Endothelial cell of umbilical vein (primary cell): ENCODE measurements at regions not wholly inside any gene's neighbourhood (a gene's known extent, or its start where the extent isn't known, plus 50 kb on each side); places are given as distances from the start of the nearest gene placed in this dataset.

Experiments used
- BruUV-seq: library from RNA; stranded (reverse); fragments of 400-500 nt; replicated peaks from 2 replicates; lab custom pipeline; 2021; lab: Mats Ljungman, UMichigan
- CTCF ChIA-PET: fragments of 300-600, 350-600 bp; sonication (Branson Sonifier 250); formaldehyde crosslinking; loops from one replicate; lab custom pipeline; 2021; ENCODE audit warnings: antibody characterized with exemption, inconsistent platforms; lab: Charles Lee
- POLR2A ChIA-PET: fragments of 300-600, 350-600 bp; sonication (Branson Sonifier 250); formaldehyde crosslinking; loops from one replicate; lab custom pipeline; 2021; ENCODE audit warnings: antibody characterized with exemption, inconsistent platforms; lab: Charles Lee
- DNase-seq: peaks from one replicate; pipeline ENCODE4 v3.0.0-alpha.2; 2011; ENCODE audit warnings: low read depth, low spot score
- FAIRE-seq: peaks from 2 replicates; lab custom pipeline; 2011; peaks lifted over from hg19 to GRCh38; lab: Jason Lieb, UNC
- H2AFZ ChIP-seq: 2 replicates; pipeline ENCODE4 v1.6.0; 2012; ENCODE audit warnings: low read depth, low read length, control low read depth, inconsistent platforms
- H3K27ac ChIP-seq: 2 replicates; pipeline ENCODE4 v1.5.1; 2011; ENCODE audit warnings: low read depth, mild to moderate bottlenecking, control low read depth, low read length, moderate library complexity; ENCODE audit not compliant: insufficient read depth
- H3K27me3 ChIP-seq, 2 experiments: 2 replicates each; pipeline versions ENCODE4 v1.6.0 to v1.6.1; 2011; ENCODE audit warnings: low read length in 2 of 2, mixed read lengths in 1 of 2; ENCODE audit not compliant: control insufficient read depth in 2 of 2, insufficient read depth in 2 of 2
- H3K36me3 ChIP-seq, 2 experiments: 2 replicates in 1 of 2; 3 replicates in 1 of 2; pipeline ENCODE4 v1.5.1; 2011; ENCODE audit warnings: low read length in 2 of 2, mild to moderate bottlenecking in 1 of 2, moderate library complexity in 1 of 2; ENCODE audit not compliant: control insufficient read depth in 2 of 2, insufficient read depth in 2 of 2; ENCODE audit errors: extremely low read depth in 1 of 2
- H3K4me1 ChIP-seq: 3 replicates; pipeline ENCODE4 v1.5.1; 2011; ENCODE audit warnings: mild to moderate bottlenecking, low read length; ENCODE audit not compliant: control insufficient read depth, insufficient read depth; ENCODE audit errors: extremely low read depth
- H3K4me2 ChIP-seq: 2 replicates; pipeline ENCODE4 v1.6.1; 2011; ENCODE audit warnings: low read length, control low read depth, mixed read lengths; ENCODE audit not compliant: insufficient read depth
- H3K4me3 ChIP-seq, 3 experiments: fragments of 200-600 bp in 1 of 3; sonication (generic), shearing (Covaris generic) in 1 of 3; replicated peaks in 1 of 3; 2 replicates each; pipeline ENCODE4 v1.5.1; 2011 to 2016; ENCODE audit warnings: control low read depth in 3 of 3, low read length in 3 of 3, mild to moderate bottlenecking in 2 of 3, inconsistent platforms in 1 of 3, low read depth in 1 of 3, moderate library complexity in 1 of 3; ENCODE audit not compliant: insufficient read depth in 1 of 3
- H3K79me2 ChIP-seq: 2 replicates; pipeline ENCODE4 v1.6.0; 2012; ENCODE audit warnings: low read length, inconsistent platforms; ENCODE audit not compliant: control insufficient read depth, insufficient read depth
- H3K9ac ChIP-seq: replicated peaks from 2 replicates; pipeline ENCODE3; 2011; ENCODE audit warnings: low read length, control low read depth; ENCODE audit not compliant: insufficient read depth; ENCODE audit errors: extremely low read depth
- H3K9me1 ChIP-seq: replicated peaks from 3 replicates; pipeline ENCODE4 v1.6.0; 2011; ENCODE audit warnings: mild to moderate bottlenecking, low read length; ENCODE audit not compliant: control insufficient read depth, insufficient read depth; ENCODE audit errors: extremely low read depth
- H3K9me3 ChIP-seq: replicated peaks from 2 replicates; pipeline ENCODE4 v1.5.1; 2012; ENCODE audit warnings: low read length, inconsistent platforms; ENCODE audit not compliant: control insufficient read depth, insufficient read depth
- H4K20me1 ChIP-seq: replicated peaks from 2 replicates; pipeline ENCODE3; 2011; ENCODE audit warnings: mild to moderate bottlenecking, low read length; ENCODE audit not compliant: control insufficient read depth, insufficient read depth; ENCODE audit errors: extremely low read depth
- CTCF ChIP-seq, 2 donors: IDR thresholded peaks; 1 replicate in 1 of 2; 2 replicates in 1 of 2; pipeline ENCODE4 v1.5.1; 2011; ENCODE audit warnings: low read length in 2 of 2, mild to moderate bottlenecking in 2 of 2, moderate library complexity in 2 of 2, control low read depth in 1 of 2, inconsistent platforms in 1 of 2, low read depth in 1 of 2; ENCODE audit not compliant: insufficient read depth in 1 of 2; ENCODE audit errors: extremely low read depth in 1 of 2
- EZH2 ChIP-seq: IDR thresholded peaks from 2 replicates; pipeline ENCODE4 v1.6.1; 2012; ENCODE audit warnings: borderline replicate concordance, low read depth, mild to moderate bottlenecking, moderate library complexity, low read length, inconsistent platforms; ENCODE audit not compliant: severe bottlenecking
- FOS ChIP-seq: IDR thresholded peaks from 2 replicates; pipeline ENCODE4 v1.6.1; 2011; ENCODE audit warnings: mild to moderate bottlenecking, low read length, moderate library complexity, borderline replicate concordance; ENCODE audit not compliant: insufficient read depth
- GATA2 ChIP-seq: IDR thresholded peaks from 2 replicates; pipeline ENCODE4 v1.7.0; 2011; ENCODE audit warnings: low read depth, mild to moderate bottlenecking, moderate library complexity, mixed read lengths, low read length; ENCODE audit not compliant: insufficient read length, insufficient read depth
- JUN ChIP-seq: IDR thresholded peaks from 2 replicates; pipeline ENCODE4 v1.6.1; 2011; ENCODE audit warnings: borderline replicate concordance, low read depth; ENCODE audit not compliant: insufficient read length, insufficient read depth
- MAX ChIP-seq: IDR thresholded peaks from 2 replicates; pipeline ENCODE4 v1.6.1; 2011; ENCODE audit not compliant: insufficient read depth, insufficient read length
- MYC ChIP-seq: IDR thresholded peaks from one replicate; pipeline ENCODE4 v1.6.1; 2011; ENCODE audit warnings: mild to moderate bottlenecking, low read depth, low read length
- POLR2A ChIP-seq: IDR thresholded peaks from 2 replicates; pipeline ENCODE4 v1.6.1; 2012; ENCODE audit warnings: low read depth, mild to moderate bottlenecking, control low read depth, low read length
- POLR2AphosphoS5 ChIP-seq: IDR thresholded peaks from 2 replicates; pipeline ENCODE4 v1.6.1; 2012; ENCODE audit warnings: low read depth, mild to moderate bottlenecking, control low read depth, low read length, moderate library complexity; ENCODE audit not compliant: insufficient read depth
- dilution Hi-C: fragments of 300-500 bp; cut with MboI; formaldehyde crosslinking; loops from one replicate; pipeline ENCODE4 v1.15.0; 2019; ENCODE audit warnings: low sequenced_read_pairs; ENCODE audit not compliant: extremely low pct_ligation_motif_present
- intact Hi-C: fragments of 100-400 bp; cut with micrococcal nuclease; formaldehyde crosslinking; loops from one replicate; pipeline ENCODE4 v1.10.0; 2022

- H3K9me1 ChIP-seq = no peaks in the 10 kb centered on the region
- no peak for FAIRE-seq
These were observed 161.2 kb downstream of the NTMT2 start for GRCh38 chr1:170306948-170307347.

More at GRCh38 chr1:170306948-170307347, 161.2 kb downstream of the NTMT2 start:
- Histone ChIP-seq H3K4me3 (no peak overlapping the region), H2AFZ (no peak overlapping the region), H3K79me2 (no peaks in the 10 kb centered on the region), H4K20me1 (no peaks in the 10 kb centered on the region), H3K4me2 (no peak overlapping the region), H3K27ac (no peak overlapping the region), H3K36me3 (no peaks in the 10 kb centered on the region), H3K4me1 (no peaks in the 10 kb centered on the region), H3K9ac (no peak overlapping the region), H3K9me3 (no peaks in the 10 kb centered on the region), H3K27me3 (no peaks in the 10 kb centered on the region)
- TF ChIP-seq POLR2A (no peak), CTCF (IDR thresholded peaks at IDR 0.05; ENCODE audit: extremely low read depth in 1 of 2, insufficient read depth in 1 of 2, low read depth in 1 of 2, low read length in 2 of 2) (no peak), FOS (no peak), JUN (no peak), EZH2 (no peak), GATA2 (no peak), MYC (no peak), MAX (no peak), POLR2AphosphoS5 (no peak)
- BruUV-seq = no TSS peak
- ChIA-PET POLR2A (no interaction called here), CTCF (no interaction called here)
- dilution Hi-C loops (no loop called here), intact Hi-C loops (no loop called here)
- no peak for DNase-seq
